NCI-H146 treated with DMSO at 0.1 percent for 48 hours (cell line): ENCODE measurements at regions not wholly inside any gene's neighbourhood (a gene's known extent, or its start where the extent isn't known, plus 50 kb on each side); places are given as distances from the start of the nearest gene placed in this dataset.

Source experiments
- DNase-seq: peaks from one replicate; lab custom pipeline; 2025; ENCODE audit not compliant: unreplicated experiment; lab: John Stamatoyannopoulos, UW

GRCh38 chr10:33453081-33454025 lies 118.9 kb upstream of the NRP1 start:
- DNase-seq: peak; percentile 8

- DNase-seq: no peak
Measured at GRCh38 chr10:33448421-33449140, 114.1 kb upstream of the NRP1 start.

- no peak for DNase-seq
Measured at GRCh38 chr10:33441561-33441960, 107.1 kb upstream of the NRP1 start.

GRCh38 chr10:33434933-33435332 lies 100.5 kb upstream of the NRP1 start:
- no peak for DNase-seq

- DNase-seq: no peak
Measured at GRCh38 chr10:33428682-33429081, 94.2 kb upstream of the NRP1 start.

- DNase-seq: no peak
Measured at GRCh38 chr10:33423154-33423529, 88.7 kb upstream of the NRP1 start.

- peak; percentile 83 for DNase-seq
Measured at GRCh38 chr10:33422471-33423153, 88.1 kb upstream of the NRP1 start.

GRCh38 chr10:33421789-33422462 lies 87.5 kb upstream of the NRP1 start:
- no peak for DNase-seq

GRCh38 chr10:33419311-33419710 lies 84.8 kb upstream of the NRP1 start:
- no peak for DNase-seq

- DNase-seq: no peak
Measured at GRCh38 chr10:33418301-33418700, 83.8 kb upstream of the NRP1 start.

- no peak for DNase-seq
Measured at GRCh38 chr10:33416691-33417090, 82.2 kb upstream of the NRP1 start.

- no peak for DNase-seq
Measured at GRCh38 chr10:33416209-33416608, 81.7 kb upstream of the NRP1 start.

GRCh38 chr10:33414841-33415240 lies 80.4 kb upstream of the NRP1 start:
- no peak for DNase-seq

GRCh38 chr10:33412653-33413361 lies 78.3 kb upstream of the NRP1 start:
- no peak for DNase-seq

GRCh38 chr10:33412241-33412640 lies 77.8 kb upstream of the NRP1 start:
- no peak for DNase-seq

- no peak for DNase-seq
Measured at GRCh38 chr10:33410860-33411234, 76.4 kb upstream of the NRP1 start.

GRCh38 chr10:33410096-33410859 lies 75.8 kb upstream of the NRP1 start:
- no peak for DNase-seq

- DNase-seq: no peak
Measured at GRCh38 chr10:33406596-33406995, 72.1 kb upstream of the NRP1 start.

- DNase-seq: no peak
Measured at GRCh38 chr10:33402220-33403073, 68.0 kb upstream of the NRP1 start.
